ENCODE measurements at regions not wholly inside any gene's neighbourhood (a gene's known extent, or its start where the extent isn't known, plus 50 kb on each side); places are given as distances from the start of the nearest gene placed in this dataset.
"Not testable (repeated sequence)": the region's sequence is repeated elsewhere in the genome, so short reads cannot be mapped to it uniquely, and the experiment has no call there.

DNA sequence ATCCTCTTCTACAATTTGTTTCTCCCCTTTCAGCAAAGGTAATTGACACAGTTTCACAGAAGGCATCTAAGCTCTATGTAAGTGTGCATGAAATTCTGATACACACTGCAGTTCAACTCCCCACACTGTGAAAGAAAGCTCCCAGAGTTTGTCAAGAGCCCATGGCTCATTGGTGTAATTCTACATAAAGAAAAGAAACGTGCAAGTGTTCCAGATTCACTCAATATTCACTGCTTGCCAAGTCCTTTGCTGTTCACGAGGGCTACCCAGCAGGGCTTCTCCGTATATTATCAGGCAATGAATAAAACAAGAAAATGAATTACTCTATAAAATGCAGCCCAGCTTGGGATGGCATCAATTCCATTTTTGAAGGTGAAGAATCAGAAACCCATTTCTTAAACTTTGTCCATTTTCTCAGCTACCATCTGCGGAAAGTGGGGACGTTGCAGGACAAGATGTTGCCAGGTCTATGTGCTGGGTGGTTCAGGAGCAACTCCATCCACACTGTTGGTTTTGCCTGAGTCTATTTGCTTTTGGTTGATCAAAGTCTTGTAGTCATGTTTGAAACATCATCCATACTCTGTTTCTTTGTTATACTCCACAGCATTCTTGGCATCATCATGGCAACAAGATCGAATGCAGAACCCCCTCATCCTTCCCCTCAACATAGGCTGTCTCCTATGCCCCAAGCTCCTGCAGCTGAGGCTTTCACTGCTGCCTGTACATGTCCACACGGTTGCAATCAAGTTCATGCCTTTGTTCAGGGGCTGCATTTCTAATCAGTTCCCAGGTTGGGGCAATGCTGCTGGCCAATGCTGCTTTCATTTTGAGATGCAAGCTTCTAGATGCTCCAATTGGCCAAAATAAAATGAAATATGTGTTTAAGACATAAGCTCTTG is 301.8 kb downstream of the MED10 start:
- H3K4me3 ChIP-seq = no peak overlapping the region
- no peak for DNase-seq (ENCODE audit: low spot score)
- H3K4me1 ChIP-seq (replicated peaks) = no peaks in the 10 kb centered on the region
- H3K36me3 ChIP-seq = no peaks in the 10 kb centered on the region
- whole genome bisulfite sequencing = 74% methylated on average over 7 of the region's 7 CpGs
- no peaks in the 10 kb centered on the region for H3K9me3 ChIP-seq
- no peaks in the 10 kb centered on the region for H3K27me3 ChIP-seq (replicated peaks; ENCODE audit: insufficient read depth)
- TF ChIP-seq POLR2A (IDR thresholded peaks at IDR 0.05) = no peak
- no peak for TF ChIP-seq POLR2AphosphoS5 (IDR thresholded peaks at IDR 0.05)
- TF ChIP-seq, protein P1, sequence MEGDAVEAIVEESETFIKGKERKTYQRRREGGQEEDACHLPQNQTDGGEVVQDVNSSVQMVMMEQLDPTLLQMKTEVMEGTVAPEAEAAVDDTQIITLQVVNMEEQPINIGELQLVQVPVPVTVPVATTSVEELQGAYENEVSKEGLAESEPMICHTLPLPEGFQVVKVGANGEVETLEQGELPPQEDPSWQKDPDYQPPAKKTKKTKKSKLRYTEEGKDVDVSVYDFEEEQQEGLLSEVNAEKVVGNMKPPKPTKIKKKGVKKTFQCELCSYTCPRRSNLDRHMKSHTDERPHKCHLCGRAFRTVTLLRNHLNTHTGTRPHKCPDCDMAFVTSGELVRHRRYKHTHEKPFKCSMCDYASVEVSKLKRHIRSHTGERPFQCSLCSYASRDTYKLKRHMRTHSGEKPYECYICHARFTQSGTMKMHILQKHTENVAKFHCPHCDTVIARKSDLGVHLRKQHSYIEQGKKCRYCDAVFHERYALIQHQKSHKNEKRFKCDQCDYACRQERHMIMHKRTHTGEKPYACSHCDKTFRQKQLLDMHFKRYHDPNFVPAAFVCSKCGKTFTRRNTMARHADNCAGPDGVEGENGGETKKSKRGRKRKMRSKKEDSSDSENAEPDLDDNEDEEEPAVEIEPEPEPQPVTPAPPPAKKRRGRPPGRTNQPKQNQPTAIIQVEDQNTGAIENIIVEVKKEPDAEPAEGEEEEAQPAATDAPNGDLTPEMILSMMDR (IDR thresholded peaks at IDR 0.05) = no peak
- intact Hi-C loops (cut with DNase I) = no loop called here
- no peak overlapping the region for H3K27ac ChIP-seq

- intact Hi-C loops (cut with DNase I); H3K4me3 ChIP-seq; H3K27me3 ChIP-seq (replicated peaks; ENCODE audit: insufficient read depth); H3K27ac ChIP-seq; H3K9me3 ChIP-seq; H3K4me1 ChIP-seq (replicated peaks); H3K36me3 ChIP-seq; DNase-seq (ENCODE audit: low spot score): not testable (repeated sequence)
- 90% methylated on average over 4 of the region's 4 CpGs for WGBS
Measured at GRCh38 chr5:6072488-6072887, 305.9 kb downstream of the MED10 start.

GRCh38 chr5:6069496-6070185 is 308.7 kb downstream of the MED10 start:
- no peak overlapping the region for H3K27ac ChIP-seq
- no peaks in the 10 kb centered on the region for H3K36me3 ChIP-seq
- no peaks in the 10 kb centered on the region for H3K9me3 ChIP-seq
- 36% methylated on average over 4 of the region's 4 CpGs for WGBS
- no peak for DNase-seq (ENCODE audit: low spot score)
- intact Hi-C loops (cut with DNase I) = no loop called here
- H3K4me1 ChIP-seq (replicated peaks) = no peaks in the 10 kb centered on the region
- H3K27me3 ChIP-seq (replicated peaks; ENCODE audit: insufficient read depth) = no peaks in the 10 kb centered on the region
- TF ChIP-seq POLR2A (IDR thresholded peaks at IDR 0.05) (no peak), POLR2AphosphoS5 (IDR thresholded peaks at IDR 0.05) (no peak)
- TF ChIP-seq, protein P1 (IDR thresholded peaks at IDR 0.05) = no peak
- H3K4me3 ChIP-seq = no peak overlapping the region

DNA sequence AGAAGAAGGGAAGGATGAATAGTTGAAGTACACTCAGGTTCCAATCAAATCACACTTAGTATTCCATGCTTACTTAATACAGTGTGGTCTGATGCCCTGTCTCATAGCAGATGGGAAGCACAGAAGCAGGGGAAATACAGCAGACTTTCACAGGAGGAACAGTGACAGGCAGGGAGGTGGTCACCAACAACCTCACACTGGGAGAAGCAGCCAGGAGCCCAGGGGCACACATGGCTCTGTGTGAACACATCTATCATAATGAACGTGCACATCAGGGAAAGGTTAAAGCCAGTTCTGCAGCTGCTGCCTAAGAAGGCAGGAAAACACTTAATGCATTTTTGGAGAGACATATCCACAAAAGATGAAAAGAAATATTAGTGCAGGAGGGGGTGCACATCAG is 312.3 kb downstream of the MED10 start:
- TF ChIP-seq POLR2AphosphoS5 (IDR thresholded peaks at IDR 0.05) (no peak), POLR2A (IDR thresholded peaks at IDR 0.05) (no peak)
- TF ChIP-seq, protein P1 (IDR thresholded peaks at IDR 0.05) = no peak
- no peaks in the 10 kb centered on the region for H3K27me3 ChIP-seq (replicated peaks; ENCODE audit: insufficient read depth)
- H3K9me3 ChIP-seq = no peaks in the 10 kb centered on the region
- no peak overlapping the region for H3K27ac ChIP-seq
- no peak for DNase-seq (ENCODE audit: low spot score)
- no peak overlapping the region for H3K4me3 ChIP-seq
- no peaks in the 10 kb centered on the region for H3K4me1 ChIP-seq (replicated peaks)
- 73% methylated on average over 1 of the region's 1 CpG for WGBS
- H3K36me3 ChIP-seq = no peaks in the 10 kb centered on the region
- intact Hi-C loops (cut with DNase I) = no loop called here

GRCh38 chr5:6059137-6059800 is 319.1 kb downstream of the MED10 start:
- TF ChIP-seq, protein P1 (IDR thresholded peaks at IDR 0.05) = no peak
- Histone ChIP-seq H3K36me3 (no peaks in the 10 kb centered on the region), H3K9me3 (no peaks in the 10 kb centered on the region), H3K4me1 (replicated peaks) (no peaks in the 10 kb centered on the region), H3K27ac (no peak overlapping the region), H3K27me3 (replicated peaks; ENCODE audit: insufficient read depth) (no peaks in the 10 kb centered on the region), H3K4me3 (no peak overlapping the region)
- no peak for DNase-seq (ENCODE audit: low spot score)
- WGBS = 80% methylated on average over 12 of the region's 12 CpGs
- intact Hi-C loops (cut with DNase I) = no loop called here
